AML-193 (cell line): ENCODE measurements at regions not wholly inside any gene's neighbourhood (a gene's known extent, or its start where the extent isn't known, plus 50 kb on each side); places are given as distances from the start of the nearest gene placed in this dataset.
"Not testable (repeated sequence)": the region's sequence is repeated elsewhere in the genome, so short reads cannot be mapped to it uniquely, and the experiment has no call there.

Source experiments
- DNase-seq, 2 experiments: peaks; one replicate each; lab custom pipeline; 2025; lab: John Stamatoyannopoulos, UW

GRCh38 chr4:12109056-12109455 is 680.4 kb upstream of the HS3ST1 start:
- DNase-seq, result not testable (repeated sequence)

- no peak for DNase-seq
Measured at GRCh38 chr4:12105519-12105918, 676.8 kb upstream of the HS3ST1 start.

GRCh38 chr4:12089920-12090319 is 661.2 kb upstream of the HS3ST1 start:
- not testable (repeated sequence) for DNase-seq

GRCh38 chr4:12084690-12085089 is 656.0 kb upstream of the HS3ST1 start:
- DNase-seq, result no peak

GRCh38 chr4:12071316-12071715 is 642.6 kb upstream of the HS3ST1 start:
- no peak for DNase-seq

GRCh38 chr4:12053966-12054365 is 625.3 kb upstream of the HS3ST1 start:
- no peak for DNase-seq

- DNase-seq, result no peak
Measured at GRCh38 chr4:12053556-12053955, 624.9 kb upstream of the HS3ST1 start.

GRCh38 chr4:12050357-12050756 is 621.7 kb upstream of the HS3ST1 start:
- DNase-seq, result no peak

- no peak for DNase-seq
Measured at GRCh38 chr4:12042818-12043217, 614.1 kb upstream of the HS3ST1 start.

GRCh38 chr4:12041828-12042227 is 613.1 kb upstream of the HS3ST1 start:
- DNase-seq, result peak in 1 of 2 experiments; percentile 1

GRCh38 chr4:12036450-12036849 is 607.8 kb upstream of the HS3ST1 start:
- DNase-seq, result no peak

- no peak for DNase-seq
Measured at GRCh38 chr4:12028258-12028657, 599.6 kb upstream of the HS3ST1 start.

- DNase-seq, result no peak
Measured at GRCh38 chr4:12022409-12022808, 593.7 kb upstream of the HS3ST1 start.

GRCh38 chr4:12016729-12017128 is 588.0 kb upstream of the HS3ST1 start:
- DNase-seq, result no peak

- DNase-seq, result no peak
Measured at GRCh38 chr4:12005471-12005870, 576.8 kb upstream of the HS3ST1 start.

- not testable (repeated sequence) for DNase-seq
Measured at GRCh38 chr4:11996581-11996980, 567.9 kb upstream of the HS3ST1 start.

GRCh38 chr4:11976726-11977263 is 548.1 kb upstream of the HS3ST1 start:
- DNase-seq, result no peak

- DNase-seq, result no peak
Measured at GRCh38 chr4:11973270-11973669, 544.6 kb upstream of the HS3ST1 start.

- no peak for DNase-seq
Measured at GRCh38 chr4:11970754-11971153, 542.1 kb upstream of the HS3ST1 start.

GRCh38 chr4:11966782-11967181 is 538.1 kb upstream of the HS3ST1 start:
- no peak for DNase-seq

- DNase-seq, result peak; percentile 8 to 15
Measured at GRCh38 chr4:11954093-11954492, 525.4 kb upstream of the HS3ST1 start.

GRCh38 chr4:11949355-11949754 is 520.7 kb upstream of the HS3ST1 start:
- DNase-seq, result no peak

GRCh38 chr4:11947629-11948028 is 518.9 kb upstream of the HS3ST1 start:
- not testable (repeated sequence) for DNase-seq

GRCh38 chr4:11937941-11938340 is 509.2 kb upstream of the HS3ST1 start:
- no peak for DNase-seq
